AML-193 (cell line): ENCODE measurements at regions not wholly inside any gene's neighbourhood (a gene's known extent, or its start where the extent isn't known, plus 50 kb on each side); places are given as distances from the start of the nearest gene placed in this dataset.
"Not testable (repeated sequence)": the region's sequence is repeated elsewhere in the genome, so short reads cannot be mapped to it uniquely, and the experiment has no call there.

Experiments
- DNase-seq, 2 experiments: peaks; one replicate each; lab custom pipeline; 2025; lab: John Stamatoyannopoulos, UW

DNA sequence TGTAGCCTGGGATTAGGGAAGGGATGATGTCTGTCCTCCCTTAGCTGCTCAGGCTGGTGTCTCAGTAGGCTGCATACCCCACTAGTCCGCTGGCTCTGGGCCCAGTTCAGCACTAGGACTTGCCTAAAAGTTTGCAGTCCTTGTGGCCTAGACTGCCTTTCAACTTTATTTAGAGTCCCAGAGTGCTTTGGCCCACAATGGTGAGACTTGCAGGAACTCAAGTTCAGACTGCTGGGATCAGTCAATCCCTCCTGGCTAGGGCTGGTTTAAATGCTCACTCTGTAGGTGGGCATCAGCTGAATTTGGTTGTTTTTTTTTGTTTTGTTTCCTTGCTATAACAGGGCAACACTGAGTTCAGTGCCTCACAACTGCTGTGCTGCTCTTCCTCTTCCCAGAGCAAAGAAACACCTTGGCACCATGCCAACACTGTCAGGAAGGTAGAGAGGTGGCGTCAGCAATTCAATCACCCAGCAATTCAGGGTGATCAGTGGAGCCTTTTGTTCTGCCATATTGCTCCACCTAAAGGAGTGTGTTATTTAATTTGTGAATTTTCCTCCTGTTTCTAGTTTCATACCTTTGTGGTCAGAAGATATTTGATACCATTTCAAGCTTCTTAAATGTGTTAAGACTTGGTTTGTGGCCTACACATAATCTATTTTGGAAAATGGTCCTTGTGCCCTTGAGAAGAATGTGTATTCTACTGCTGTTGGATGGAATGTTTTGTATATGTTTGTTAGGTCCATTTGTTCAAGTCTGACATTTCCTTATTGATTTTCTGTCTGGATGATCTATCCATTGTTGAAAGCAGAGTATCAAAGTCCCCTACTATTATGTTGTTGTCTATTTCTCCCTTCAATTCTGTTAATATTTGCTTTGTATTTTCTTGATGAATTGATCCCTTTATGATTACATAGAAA, 284.0 kb upstream of the PMFBP1 start:
- no peak for DNase-seq

DNA sequence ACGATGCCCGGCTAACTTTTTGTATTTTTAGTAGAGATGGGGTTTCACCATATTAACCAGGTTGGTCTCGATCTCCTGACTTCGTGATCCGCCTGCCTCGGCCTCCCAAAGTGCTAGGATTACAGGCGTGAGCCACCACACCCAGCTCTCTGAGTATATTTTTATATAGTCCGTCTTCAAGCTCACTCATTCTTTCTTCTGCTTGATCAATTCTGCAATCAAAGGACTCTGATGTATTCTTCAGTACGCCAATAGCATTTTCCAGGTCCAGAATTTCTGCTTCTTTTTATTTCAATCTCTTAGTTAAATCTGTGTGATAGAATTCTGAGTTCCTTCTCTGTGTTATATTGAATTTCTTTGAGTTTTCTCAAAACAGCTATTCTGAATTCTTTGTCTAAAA, 281.9 kb upstream of the PMFBP1 start:
- DNase-seq, result not testable (repeated sequence)

DNA sequence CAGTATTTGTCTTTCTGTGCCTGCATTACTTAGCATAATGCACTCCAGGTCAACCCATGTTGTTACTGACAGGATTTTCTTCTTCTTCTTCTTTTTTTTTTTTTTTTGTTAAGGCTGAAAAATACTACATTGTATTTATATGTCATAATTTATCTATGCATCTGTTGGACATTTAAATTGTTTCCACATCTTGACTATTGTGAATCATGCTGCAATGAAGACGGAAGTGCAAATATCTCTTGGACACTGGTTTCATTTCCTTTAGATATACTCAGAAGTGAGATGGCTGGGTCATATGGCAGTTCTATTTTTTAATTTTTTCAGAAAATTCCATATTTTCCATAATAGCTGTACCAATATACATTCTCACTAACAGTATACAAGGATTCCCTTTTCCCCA, 272.7 kb upstream of the PMFBP1 start:
- no peak for DNase-seq

DNA sequence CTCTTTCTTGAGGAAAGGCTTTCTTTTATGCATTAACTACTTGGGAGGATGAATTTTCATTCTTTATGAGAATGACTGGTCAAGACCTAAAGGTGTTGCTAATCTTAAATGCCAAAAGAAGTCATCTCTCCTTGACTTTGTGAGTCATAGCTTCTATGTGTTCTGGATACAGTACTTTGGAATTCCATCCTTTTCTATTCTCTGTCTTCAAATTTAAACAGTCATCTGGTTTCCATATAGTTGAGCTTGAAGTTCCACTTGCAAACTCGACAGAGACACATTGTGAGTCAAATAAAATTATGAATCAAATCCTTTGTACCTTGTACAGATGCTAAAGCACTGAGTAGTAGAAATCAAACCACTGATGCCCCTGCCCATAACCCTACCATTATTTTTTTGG, 271.9 kb upstream of the PMFBP1 start:
- DNase-seq, result no peak

DNA sequence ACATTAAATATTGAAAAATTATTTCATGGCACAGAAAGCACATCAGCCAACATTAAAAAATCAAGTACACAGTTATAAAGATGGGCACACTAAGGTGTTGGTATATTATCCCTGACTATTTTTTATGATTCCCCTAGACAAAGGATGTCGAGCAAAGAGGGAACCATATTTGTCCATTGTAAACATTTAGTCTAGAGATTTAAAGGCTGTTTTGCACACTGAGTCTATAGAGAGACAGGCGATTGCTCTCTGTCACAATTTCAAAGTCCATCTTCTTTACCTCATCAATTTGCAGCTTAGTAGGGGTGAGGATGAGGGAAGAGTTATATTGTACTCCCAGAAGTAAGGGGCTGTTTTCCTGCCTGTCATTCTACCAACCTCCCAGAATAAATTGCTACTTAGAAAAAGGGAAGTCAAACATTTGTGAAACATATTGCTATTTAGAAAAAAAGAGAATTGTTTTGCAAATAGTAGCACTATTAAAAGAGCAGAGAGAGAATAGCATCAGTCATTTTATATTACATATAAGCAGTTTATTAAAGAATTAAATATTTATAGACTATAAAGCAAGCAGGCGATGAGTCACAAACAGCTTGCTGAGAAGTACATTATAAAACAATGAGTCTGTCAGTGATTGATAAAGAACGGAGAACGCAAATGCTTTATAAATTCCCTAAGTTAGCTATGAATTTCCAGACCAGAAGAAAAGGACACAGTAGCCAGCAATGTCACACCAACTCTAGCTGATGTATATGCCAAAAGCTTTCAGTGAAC, 270.6 kb upstream of the PMFBP1 start:
- no peak for DNase-seq

DNA sequence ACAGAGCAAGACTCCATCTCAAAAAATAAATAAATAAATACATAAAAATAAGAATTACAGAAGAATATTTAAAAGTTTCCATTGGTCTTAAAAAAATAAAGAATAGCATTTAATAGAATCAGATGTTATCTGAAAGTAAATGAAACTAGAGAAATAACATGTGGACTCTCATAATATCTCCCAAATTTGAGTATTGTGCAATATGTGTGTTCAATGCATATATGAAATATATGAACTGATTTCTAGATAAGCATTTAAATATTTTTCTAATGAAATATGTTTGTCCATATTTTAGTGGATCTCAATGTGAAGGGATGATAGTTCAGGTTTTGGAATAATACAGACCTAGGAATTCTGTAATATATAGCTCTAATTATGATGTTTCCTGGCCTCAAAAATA, 265.9 kb upstream of the PMFBP1 start:
- no peak for DNase-seq

DNA sequence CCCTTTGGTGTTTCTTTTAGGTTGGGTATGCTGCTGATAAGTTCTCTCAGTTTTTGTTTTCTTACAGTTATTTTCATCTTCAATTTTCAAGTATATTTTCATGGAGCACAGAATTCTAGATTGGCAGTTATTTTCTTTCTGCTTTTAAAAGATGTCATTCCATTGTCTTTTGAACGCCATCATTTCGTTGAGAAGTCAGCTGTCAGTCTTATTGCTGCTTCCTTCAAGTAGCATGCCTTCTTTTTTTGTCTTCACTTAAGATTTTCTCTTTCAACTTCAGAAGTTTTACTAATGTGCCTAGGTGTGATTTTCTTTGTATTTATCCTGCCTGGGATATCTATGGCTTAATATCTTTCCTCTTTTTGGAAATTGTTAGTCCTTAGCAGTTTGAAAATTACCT, 262.2 kb upstream of the PMFBP1 start:
- DNase-seq, result no peak

DNA sequence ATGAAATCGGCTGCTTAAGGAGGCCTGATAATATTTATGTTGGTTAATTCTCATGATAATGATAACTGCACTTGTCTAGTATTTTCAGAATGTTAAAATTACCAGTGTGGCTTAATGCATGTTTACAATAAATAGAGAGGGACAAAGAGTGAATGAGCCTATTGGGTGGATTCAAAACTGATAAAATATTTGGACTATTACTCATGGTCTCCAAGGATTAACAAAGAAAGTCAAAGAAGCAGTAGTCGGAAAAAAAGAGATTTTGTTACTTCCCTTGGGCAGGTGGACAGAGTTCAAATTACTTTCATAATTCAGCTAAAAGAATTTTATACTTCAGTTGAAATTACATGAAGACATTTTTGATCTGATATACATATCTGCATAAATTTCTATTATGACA, 258.2 kb upstream of the PMFBP1 start:
- no peak for DNase-seq

DNA sequence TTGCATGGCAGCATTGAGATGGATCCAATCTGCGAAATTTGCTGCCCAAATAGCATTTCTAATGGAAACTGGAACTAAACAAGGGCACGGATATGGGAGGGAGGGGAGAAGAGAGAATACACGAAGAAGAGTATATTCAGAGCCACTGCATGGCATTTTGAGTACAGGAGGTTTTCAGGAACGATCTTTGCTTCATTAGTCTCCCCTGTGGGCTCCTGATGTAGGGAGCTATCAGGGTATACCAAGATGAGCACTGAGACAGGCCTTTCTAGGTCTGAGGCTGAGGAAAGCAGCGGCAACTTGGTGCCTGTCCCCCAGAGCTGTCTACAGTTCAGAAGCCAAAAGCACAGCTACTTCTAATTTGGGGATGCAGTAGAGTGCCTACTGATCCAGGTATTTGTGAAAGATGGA, 257.7 kb upstream of the PMFBP1 start:
- no peak for DNase-seq

DNA sequence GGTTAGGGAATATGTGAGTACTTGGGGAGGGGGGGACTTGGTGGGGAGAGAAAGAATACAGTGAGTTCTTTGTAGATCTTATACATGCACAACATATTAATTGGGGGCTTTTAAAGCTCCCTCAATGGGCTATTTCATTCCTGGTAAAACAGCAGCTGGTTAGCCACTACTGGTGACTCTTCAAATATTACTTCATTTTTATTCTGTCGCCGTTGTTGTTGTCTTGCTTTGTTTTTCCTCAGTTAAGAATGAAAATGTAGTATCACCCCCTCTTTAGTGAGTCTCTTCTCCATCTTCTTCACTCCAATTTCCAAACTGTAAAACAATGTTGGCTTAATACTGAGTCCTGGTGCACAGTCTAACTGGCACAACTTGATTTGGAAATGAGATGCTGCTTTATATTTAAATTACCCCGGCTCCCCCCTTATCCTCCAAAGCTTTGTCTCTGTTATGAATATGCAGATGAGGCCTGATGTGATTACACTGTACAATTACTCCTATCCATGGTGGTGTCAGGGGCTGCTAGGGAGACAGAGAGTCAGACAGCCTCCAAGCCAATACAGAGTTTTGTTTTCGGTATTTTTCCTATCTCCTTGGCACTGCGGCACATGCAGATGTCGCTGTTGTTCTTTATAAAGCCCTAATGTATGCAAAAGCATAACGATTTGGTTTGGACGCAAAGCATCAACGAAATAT, 256.9 kb upstream of the PMFBP1 start:
- DNase-seq, result no peak

DNA sequence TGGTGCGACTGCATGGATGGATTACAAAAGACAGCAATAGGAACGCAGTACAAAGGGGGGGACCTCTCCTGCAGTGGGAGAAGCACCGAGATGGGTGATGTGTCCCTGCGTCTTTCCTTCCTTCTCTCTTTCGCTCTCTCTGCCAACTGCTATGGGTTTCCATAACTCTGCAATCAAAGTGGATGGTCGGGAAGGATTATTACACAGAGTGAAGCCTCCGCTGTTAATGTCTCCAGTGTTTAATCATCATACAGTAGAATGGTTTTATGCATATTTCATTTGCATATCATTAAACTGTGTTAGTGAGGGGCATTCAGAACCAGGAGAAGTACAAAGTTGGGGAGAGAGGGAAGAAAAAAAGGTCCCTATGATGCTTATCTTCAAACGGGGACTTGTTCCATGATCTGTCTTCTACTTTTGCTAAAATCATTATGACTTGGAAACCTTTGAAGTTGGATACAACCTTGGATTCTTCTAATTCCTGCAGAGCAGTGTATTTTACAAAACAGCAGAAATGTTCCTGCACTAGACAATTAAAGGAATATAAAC, 255.9 kb upstream of the PMFBP1 start:
- DNase-seq, result no peak

DNA sequence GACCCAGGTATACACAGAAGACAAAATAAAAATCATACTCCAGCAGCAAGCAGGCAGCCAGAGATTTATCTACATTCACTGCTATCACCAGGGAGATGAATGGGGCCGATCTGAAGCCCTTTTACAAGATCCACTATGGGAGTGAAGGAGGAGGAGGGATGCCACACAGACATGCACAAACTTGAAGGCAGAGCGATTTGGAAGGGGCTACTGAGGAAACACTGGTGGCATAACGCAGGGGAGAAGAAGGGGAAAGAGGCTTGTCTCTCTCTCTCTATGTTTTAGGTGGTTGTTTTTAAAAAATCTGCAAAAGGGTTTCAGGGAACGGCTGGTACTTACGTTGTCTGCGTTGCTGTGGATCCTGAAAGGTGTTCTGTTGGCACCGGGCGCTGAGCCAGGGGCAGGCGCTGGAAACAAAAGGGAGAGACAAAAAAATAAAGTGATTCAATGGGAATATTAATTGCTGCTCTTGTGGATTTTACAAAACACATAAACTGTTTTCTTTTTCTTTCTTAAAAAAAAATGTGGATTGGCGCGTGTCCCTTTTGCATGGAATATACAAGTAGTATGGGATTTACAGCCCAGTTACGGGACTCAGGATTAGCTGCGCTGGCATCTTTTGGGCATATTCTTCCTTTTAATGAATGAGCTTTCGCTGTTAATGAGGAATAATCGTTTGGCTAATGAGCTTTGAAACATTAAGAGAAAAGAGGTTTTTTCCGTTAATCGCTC, 255.3 kb upstream of the PMFBP1 start:
- DNase-seq, result no peak

DNA sequence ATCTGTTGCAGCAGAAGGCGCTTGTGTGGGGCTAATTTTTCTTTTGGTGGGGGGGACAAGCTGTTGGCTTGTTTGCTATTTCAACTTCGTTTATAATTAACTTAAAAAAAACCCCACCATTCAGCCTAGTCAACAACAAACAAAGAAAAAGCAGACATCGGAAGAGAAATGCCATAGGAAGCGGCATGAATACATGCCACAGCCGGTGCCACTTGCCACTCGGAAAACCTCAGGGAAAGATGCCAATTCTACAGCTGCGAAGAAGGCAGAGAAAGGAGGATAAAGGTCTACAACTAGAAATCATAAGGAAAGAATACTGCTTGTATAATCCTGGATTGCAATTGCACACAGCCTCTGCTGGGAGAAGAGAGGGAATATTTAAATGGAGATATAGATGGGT, 254.4 kb upstream of the PMFBP1 start:
- DNase-seq, result no peak

DNA sequence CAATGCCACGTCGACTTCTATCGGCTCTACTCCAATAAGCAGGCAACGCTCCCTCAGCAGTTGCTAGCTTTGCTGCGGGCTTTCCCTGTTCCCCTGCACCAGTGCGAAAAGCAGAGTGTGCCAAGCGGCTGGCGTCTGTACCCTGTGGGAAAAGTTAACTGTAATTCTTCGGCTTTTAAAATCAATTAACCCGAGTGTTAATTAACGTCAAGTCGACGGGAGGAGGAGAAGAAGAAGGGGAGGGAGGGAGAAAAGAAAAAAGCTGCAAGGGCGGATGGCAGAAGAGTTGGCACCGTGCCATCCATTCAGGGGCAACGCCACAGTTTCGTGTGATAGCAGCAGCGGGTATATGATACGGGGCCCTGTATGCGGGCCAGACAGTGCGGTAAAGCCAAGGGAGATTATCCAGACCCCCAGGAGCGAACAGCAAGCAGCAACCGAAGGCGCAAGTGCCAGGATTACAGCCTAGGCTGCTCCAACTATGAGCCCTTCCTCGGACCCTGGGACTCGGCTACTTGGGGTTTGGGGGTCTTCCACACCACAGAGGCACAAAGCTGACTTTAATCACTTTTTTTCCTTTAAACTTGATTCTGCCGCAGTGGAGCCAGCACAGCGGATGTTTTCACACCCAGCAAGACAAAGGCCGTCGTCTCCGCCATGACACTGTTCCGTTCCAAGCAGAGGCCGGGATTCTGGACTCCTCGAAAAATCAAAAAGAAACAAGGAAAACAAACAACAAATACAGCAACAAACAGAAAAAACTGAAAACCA, 253.8 kb upstream of the PMFBP1 start:
- no peak for DNase-seq

DNA sequence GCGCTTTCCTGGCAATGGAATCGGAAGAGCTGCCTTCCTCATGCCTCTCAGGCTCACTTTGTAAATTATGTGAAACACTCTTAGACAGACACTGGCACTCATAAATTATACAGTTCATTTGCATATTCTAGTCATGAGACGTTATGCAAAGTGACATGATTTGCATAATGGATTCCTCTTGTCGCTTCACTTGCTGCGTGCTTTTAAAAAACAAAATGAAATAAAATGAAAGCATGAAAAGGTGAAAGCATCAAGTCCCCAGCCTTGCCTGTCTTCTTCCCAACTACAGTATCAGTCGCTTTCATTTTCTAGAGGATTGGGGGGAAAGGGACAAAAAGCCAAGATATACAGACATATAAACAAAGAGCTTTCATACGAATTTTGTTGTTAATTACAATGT, 252.8 kb upstream of the PMFBP1 start:
- DNase-seq, result no peak

DNA sequence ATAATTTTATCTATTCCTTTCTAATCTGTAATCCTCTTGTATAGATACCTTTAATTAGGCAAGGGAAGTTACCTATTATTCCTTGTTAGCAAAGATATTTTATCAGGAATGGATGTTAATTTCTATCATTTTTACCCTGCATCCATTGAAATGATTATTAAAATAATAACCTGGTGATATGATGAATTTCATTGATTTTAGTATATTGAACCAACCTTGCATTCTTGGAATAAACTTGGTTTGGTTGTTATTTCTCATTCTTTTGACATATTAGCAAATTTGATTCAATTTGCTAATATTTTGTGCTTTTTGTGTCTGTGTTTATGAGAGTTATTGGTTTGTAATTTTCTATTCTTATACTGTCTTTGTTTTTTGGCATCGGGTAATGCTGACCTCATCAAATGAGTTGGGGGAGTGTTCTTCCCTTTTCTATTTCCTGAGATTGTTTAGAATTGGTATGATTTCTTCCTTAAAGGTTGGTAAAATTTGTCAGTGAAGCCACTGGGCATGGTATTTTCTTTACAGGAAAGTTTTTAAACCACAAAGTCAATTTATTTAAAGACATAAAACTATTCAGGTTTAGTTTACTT, 250.4 kb upstream of the PMFBP1 start:
- DNase-seq, result no peak

DNA sequence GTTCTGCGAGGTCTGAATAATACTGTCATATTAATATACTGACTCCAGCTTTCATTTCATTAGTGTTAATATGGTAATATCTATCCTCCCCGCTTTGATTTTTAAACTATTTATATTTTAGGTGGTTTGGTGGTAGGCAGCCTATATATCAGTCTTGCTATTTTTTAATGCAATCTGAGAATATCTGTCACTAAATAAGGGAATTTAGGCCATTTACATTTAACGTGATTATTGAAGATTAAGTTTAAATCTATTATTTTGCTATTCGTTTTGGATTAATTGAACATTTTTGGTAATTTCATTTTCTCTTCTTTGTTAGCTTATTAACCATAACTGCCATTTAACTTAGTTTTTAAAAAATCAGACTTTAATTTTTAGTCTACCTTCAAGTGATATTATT, 247.7 kb upstream of the PMFBP1 start:
- no peak for DNase-seq

DNA sequence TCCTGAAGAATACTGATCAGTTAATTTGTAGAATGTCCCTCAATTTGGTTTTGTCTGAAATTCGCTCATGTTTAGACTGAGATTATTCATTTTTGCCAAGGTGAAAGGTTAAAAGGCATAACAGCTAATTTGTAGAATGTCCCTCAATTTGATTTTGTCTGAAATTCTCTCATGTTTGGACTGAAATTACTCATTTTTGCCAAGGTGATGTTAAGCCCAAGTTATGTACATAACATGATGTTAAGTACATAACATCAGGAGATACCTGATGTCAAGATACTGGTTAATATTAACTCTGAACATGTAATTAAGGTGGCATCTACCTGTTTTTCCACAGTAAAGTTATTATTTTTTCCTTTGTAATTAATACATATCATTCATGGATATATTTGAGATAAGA, 243.4 kb upstream of the PMFBP1 start:
- no peak for DNase-seq

DNA sequence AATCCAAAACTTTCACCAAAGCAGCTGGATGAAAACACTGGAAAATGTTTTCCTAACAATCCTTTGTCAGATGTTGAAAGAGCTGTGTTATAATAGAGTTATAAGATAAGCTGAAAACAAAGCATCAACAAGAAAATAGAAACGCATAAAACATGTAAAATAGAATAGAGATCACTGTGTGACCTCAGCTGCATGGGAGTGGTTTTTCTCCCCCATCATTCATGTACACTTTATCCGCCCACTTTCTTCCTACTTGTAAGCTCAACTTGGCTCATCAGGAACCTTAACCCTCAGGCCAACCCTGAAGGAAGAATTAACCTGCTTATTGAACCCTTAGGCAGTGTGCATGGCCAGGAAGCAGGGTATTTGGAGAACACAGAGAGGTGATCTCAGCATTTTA, 238.5 kb upstream of the PMFBP1 start:
- DNase-seq, result no peak

DNA sequence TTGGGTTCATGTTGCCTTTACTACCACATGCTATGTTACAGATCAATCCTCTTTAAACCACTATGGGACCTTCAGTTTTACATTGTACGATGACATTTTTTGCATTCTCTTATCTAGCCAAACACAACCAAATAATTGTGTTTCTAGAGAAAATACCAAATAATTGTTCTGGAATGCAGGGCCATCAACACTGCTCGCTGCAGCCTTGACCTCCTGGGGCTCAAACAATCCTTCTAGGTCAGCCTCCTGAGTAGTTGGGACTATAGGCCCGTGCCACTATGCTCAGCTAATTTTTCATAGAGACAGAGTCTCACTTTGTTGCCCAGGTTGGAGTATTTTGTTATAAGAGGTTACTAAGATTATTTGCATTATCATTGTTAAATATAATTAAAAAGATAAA, 237.5 kb upstream of the PMFBP1 start:
- DNase-seq, result no peak

DNA sequence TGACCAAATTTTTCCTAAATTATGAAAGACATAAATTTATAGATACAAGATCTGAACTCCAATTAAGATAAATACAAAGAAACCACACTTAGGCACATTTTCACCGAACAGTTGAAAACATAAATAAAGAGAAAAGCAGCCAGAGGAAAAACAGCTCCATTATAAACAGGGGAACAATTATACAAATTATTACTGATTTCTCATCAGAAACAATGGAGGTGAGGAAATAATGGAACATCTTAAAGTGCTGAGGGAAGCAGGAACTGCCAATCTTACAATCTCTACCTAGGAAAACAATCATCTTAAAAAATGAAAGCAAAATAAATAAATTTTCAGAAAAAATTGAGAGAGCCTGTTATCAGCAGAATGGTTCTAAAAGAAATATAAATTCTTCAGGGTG, 234.4 kb upstream of the PMFBP1 start:
- DNase-seq, result no peak
